ENCODE measurements at regions not wholly inside any gene's neighbourhood (a gene's known extent, or its start where the extent isn't known, plus 50 kb on each side); places are given as distances from the start of the nearest gene placed in this dataset.

GRCh38 chr5:34582371-34582770, 73.8 kb upstream of the RAI14 start:
- no peak for TF ChIP-seq CREM (IDR thresholded peaks at IDR 0.05; ENCODE audit: low read depth)
- TF ChIP-seq CTCF (IDR thresholded peaks at IDR 0.05 in 2 of 3, conservative IDR thresholded peaks at IDR 0.05 in 1 of 3; ENCODE audit: insufficient read depth in 2 of 3, low read depth in 1 of 3, low read length in 3 of 3) = peak; percentile 37 to 54 (median 53); a peak in 4 of 6 replicates
- TF ChIP-seq RBM15 (IDR thresholded peaks at IDR 0.05; ENCODE audit: insufficient read depth, low read length) = no peak
- no peak for TF ChIP-seq HDGF (IDR thresholded peaks at IDR 0.05)
- TF ChIP-seq ARID4B (CRISPR knock-in tag; IDR thresholded peaks at IDR 0.05) = no peak
- TF ChIP-seq TCF7L2 (IDR thresholded peaks at IDR 0.05; ENCODE audit: low read depth, low read length) = no peak
- no peak for TF ChIP-seq MCM3 (IDR thresholded peaks at IDR 0.05)
- TF ChIP-seq MAX (CRISPR knock-in tag; IDR thresholded peaks at IDR 0.05) = no peak

All from K562 (cell line).